ENCODE measurements at regions not wholly inside any gene's neighbourhood (a gene's known extent, or its start where the extent isn't known, plus 50 kb on each side); places are given as distances from the start of the nearest gene placed in this dataset.
"Not testable (repeated sequence)": the region's sequence is repeated elsewhere in the genome, so short reads cannot be mapped to it uniquely, and the experiment has no call there.

DNA sequence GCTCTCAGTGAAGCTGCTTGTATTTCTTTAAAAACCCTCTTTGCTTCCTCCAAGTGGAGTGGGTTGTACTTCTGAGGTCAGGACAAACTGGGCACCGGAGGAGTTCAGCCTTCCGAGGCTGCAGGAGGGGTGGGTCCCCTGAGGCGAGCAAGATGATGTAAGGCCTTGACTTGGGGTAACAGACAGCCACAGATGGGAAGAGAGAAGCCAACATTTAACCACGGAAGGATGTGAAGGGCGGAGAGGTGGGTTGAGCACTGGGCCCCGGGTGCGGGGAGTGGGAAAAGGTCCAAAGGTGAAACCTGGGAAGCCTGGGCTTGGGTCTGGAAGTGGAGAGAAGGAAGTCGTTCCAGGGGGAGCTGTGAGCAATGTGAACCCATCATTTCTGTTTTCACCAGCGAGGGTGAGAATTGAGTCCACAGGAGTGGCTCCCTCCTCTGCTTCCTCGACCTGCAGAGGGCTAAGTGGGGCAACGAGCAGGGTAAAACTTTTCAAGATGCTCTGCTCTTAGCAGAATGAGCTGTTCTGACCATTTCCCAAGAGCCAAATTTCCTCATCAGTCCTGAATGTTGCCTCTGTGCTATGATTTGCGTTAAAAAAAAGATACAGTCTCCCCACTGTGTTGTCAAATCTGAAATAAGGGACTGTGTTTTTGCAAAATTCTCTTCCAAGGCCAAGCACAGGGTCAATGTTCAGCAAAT lies 137.7 kb upstream of the CRHR1 start:
- no peak for DNase-seq (ENCODE audit: low read depth in 3 of 3)

DNA sequence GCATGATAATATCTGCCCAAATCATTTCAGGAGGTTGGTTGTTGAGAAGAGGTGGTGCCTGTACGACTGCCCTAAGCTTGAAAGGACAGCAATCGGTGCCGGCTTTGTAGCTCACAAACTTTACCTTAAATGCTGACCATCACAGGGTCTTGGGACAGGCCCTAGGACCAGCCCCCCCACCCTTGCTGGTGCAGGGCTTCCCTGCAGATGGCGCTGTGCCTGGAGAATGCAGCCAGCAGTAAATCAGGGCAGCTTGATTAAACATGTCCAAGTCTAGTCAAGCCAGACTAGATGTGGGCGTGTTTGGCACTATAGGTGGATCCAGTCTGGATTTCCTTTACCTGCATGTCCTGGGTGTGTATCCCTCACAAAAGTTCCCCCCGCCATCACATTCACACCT lies 135.5 kb upstream of the CRHR1 start:
- DNase-seq (ENCODE audit: low read depth in 3 of 3): no peak

DNA sequence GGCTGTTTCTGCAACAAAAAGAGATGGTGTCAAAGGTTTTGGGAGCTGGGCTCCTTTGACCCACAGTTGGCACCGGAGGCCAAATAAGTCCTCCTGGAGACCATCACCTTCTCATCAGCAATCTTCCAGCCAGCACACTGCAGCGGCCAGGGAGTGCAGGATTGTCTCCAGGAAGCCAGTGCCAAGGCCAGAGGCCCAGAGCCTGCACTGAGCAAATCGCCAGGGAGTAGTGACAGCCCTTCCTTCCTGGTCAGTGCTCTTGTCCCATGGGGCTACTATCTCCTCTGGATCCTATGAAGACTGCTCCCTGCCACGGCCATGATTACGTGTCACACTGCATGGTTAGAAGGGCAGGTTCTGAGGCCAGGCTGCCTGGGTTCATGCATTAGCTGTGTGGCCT lies 134.3 kb upstream of the CRHR1 start:
- no peak for DNase-seq (ENCODE audit: low read depth in 3 of 3)

DNA sequence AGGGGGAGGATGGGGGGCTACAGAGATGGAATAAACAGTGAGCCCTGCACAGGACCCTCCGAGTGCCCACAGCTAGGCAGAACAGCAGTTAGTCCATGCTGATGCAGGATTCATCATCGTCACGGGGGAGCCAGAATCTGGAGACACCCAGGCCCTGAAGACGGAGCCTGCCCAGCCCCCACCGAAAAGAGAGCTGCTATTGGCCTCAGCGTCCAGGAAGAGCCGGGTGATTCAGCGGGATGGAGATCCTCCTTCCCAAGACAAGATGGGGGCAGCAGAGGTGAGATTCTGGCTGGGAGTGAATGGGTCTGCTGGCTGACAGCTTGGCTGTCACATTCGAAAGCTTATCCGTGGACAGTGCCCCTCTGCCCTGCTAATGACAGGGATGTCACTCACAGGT lies 133.6 kb upstream of the CRHR1 start:
- DNase-seq (ENCODE audit: low read depth in 3 of 3): no peak

DNA sequence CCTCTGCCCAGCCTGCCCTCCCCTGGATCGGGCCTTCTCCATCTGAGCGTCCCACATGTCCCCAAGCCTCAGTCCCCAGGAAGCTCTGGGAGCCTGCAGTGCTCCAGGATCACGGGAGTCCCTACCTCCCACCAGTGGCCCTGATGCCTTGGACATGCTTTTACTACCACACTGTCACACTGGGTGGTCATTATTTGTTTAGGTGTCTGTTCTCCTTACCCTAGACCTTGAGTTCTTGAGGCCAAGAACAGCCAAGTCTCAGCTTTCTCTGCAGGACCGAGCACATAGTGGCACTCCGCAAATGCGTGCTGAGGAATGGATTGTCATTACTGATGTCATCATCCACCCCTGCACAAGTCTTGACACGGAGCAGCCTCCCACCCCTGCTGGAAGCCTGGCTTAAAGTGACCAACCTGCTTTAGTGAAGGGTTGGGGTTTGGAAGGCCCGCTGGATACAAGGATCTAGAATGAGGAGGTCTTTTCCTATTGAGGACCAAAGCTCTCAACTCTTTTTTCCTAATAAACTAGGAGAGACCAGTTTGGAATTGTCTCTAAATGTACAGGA lies 132.9 kb upstream of the CRHR1 start:
- no peak for DNase-seq (ENCODE audit: low read depth in 3 of 3)

DNA sequence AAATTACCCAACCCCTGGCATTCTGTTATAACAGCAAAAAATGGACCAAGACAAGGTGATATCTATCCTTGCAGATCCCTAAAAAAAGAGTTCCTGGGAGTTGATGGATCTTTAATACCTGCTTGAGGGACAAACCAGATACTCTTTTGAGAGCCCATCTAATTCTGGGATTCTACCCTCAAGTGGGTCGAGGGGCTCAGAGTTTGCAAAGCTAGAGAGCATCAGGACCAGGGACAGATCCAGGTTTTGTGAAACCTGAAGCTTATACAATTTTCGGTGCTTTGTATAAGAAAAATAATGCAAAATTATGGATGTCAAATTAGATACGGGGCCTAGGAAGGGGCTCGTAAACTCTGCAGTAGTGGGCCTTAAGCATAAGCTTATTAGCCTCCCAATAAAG lies 130.5 kb upstream of the CRHR1 start:
- DNase-seq (ENCODE audit: low read depth in 3 of 3): no peak

DNA sequence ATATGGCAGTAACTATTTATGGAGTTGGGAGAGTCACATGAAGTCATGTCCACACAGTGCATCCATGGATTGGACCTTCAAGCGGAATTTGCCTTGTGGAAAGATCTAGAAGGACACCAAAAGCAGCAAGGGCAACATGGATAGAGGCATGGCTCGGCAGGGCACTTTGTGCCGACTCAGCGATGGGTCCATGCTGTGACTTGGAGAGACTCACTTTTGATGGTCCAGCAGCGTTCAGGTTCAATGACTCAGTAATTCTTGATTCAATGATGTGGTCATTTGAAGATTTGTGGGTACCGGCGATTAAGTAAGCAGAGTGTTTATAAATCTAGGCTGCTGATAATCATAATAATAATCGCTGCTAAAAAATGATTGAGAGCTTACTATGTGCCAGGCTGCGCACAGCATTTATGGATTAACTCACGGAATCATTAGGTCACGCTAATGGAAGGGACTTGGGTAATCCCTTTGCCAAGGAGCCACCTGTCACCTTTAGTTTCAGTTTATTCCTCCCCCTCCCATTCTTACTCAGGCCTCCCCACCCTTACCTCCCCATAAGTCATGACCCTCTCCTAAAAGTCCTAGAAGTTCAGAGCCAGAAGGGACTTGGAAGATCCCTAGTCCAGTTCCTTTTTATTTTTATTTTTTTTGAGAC lies 127.5 kb upstream of the CRHR1 start:
- no peak for DNase-seq (ENCODE audit: low read depth in 3 of 3)

DNA sequence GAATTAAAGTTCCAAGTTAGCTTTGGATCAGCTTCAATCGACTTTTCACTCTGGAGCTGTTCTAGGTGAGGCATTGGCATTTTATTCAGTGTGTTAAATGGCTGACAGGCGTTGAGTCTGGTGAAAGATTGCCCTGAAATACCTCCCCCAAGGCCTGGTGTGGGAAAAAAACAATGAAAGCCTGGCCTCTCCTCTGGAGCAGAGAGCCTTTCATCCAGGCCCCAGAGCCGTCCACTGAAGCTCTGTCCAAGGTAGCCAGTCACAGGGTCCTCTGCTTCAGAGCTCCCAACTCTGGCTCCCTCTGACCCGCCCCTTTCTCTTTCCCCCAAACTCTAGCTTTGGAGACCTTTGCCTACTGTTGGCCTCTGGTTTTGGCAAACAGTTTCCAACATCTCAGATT lies 123.6 kb upstream of the CRHR1 start:
- DNase-seq (ENCODE audit: low read depth in 3 of 3): no peak

DNA sequence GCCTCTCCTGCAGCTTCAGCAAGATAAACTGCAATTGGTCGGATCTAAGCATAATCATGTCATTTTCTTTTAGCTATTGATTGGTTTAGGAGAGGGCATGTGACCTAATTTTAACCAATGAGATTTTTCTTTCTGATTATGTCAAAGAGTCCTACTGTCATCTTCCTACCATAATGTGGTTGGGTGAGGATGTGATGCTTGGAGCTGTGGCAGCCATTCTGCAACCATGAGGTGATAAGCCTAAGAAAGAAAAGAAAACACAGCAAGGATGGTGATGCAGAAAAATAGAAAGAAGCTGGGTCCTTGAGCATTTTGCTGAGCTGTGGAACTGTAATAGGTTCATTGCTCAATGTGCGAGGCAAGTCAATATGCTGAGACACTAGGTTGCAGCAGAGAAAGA lies 121.7 kb upstream of the CRHR1 start:
- no peak for DNase-seq (ENCODE audit: low read depth in 3 of 3)

DNA sequence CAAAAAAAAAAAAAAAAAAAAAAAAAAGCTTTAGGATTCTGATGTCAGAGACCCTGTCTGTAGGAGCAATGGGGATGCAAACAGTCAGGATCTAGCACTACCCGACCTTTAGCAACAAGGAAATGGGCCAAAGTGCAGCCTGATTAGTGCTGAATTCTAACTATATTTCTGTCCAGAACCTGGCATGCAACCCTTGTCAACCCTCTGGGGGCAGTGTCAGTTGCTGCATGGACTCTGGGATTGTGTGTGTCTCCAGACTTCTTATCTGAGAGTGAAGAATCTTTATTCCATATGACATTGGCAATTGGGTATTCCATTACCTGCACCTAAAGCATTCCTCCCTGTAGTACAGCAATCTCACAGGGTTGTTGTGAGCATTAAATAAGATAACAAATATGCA lies 120.3 kb upstream of the CRHR1 start:
- no peak for DNase-seq (ENCODE audit: low read depth in 3 of 3)

DNA sequence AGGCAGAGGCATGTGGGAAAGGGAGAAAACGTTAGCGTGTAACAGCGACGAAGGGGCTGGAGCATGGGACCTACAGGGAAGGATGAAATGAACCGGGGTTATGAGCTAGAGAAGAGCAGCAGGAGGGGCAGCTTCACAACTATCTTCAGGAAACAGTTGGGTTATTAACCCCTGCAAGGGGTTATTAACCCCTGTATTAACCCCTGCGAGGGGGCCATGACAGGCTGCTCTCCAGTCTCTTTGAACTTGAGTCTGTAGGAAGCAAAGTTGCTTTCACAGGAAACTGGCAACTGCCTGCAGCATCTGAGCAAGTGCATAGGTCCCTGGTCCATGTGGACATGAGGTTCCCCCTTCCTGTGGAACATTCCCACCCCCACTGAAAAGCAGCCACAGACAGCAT lies 119.2 kb upstream of the CRHR1 start:
- no peak for DNase-seq (ENCODE audit: low read depth in 3 of 3)

DNA sequence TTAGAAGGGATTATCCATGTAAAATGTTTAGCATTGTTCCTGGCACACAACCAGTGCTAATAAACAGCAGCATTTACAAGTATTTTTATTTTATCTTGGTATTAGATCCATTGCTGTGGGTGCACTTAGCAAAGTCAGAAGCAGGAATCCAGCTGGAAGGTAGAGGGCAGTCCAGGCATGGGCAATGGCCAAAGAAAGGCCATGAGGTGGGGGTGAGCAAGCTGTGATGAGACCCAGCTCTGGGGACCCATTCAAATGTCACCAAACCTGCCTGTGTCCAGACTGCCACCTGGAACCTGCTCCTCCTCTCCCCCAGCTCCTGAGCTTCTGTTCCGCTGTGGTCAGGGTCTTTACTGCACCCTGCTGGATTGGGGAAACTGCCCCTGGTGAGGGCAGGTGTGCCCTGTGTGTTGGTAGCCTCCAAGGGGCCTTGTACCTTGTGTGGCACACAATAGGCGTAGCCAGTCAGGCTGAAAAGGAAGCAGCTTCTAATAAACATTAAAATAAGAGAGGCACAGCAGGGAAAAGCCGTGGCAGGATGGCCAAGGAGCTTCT lies 118.0 kb upstream of the CRHR1 start:
- no peak for DNase-seq (ENCODE audit: low read depth in 3 of 3)

DNA sequence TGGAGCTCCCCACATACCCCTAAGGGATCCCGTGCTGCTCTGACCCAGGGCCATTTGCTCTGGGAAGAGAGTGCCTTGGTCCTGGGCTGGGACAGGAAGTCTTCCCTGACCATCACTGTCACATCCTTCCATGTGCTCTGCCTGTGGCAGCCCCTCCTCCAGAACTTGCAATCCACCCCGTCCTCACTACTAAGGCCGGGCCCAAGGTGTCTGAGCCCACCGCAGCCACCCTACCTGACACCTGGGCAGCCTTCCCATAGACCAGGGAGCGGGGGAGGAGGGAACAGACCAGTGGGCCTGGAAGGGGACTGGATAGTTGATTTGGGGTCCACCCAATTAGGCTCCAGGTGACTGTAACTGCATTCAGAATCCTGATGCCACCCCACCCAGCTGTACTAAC lies 117.5 kb upstream of the CRHR1 start:
- no peak for DNase-seq (ENCODE audit: low read depth in 3 of 3)

DNA sequence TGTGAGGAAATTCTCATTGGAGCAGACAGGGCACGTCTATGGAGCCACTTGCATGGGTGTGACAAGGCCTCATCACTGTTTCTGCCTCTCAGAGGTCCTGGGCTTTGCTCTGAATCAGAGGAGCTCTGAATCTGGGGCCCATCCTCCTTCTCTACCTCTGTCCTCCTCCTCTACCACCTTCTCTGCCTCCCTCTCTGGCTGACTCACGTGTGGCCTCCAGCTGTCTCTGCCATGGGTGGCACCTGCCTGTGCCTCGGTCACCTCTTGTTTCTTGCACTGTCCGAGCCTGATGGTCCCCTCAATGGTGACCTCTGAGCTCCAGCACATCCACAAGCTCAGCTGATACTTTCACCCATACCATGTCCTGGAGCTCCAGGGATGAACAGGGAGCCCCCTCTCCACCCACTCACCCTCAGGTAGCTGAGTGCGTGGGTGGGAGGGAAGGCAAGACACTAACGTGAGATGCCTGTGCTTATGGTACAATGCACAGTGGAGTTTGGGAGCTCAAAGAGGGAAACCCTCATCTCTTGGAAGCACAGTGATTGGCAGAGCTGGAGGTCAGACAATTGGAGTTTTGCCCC lies 116.4 kb upstream of the CRHR1 start:
- DNase-seq (ENCODE audit: low read depth in 3 of 3): no peak

DNA sequence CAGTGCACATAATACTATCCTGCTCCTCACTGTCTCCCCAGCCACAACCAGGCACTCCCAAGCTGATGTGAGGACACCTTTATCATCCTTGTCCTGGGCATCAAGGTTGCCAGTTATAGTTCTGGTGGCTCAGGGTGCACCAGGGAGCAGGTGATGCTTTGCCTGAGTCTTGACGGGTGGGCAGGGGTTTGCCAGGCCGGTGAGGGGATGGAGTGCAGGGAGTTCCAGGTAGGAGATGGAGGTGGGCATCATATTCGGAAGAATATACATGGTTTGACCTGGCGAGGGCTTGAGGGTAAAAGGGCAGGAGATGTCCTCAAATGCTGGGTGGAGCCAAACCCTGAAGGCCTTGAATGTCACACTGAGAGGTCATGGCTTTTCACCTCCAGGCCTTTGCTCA lies 115.8 kb upstream of the CRHR1 start:
- no peak for DNase-seq (ENCODE audit: low read depth in 3 of 3)

DNA sequence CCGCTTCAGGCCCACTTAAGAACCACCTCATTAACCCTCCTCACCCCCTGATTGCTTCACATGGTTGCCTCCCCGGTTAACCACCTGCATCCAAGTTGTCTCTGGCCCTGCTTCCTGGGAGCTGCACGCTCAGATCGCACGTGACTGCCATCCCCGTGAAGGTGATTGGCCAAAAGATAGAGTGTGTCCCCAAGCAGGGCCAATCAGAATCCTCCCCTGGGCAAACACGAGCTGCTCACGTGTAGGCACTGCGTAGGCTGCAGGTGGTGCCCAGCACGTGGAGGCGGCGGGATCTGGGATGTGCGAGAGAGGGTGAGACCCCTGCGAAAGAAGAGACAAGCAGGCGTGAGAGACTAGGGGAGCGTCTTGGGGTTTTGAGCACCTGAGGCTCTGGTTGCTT lies 111.8 kb upstream of the CRHR1 start:
- DNase-seq (ENCODE audit: low read depth in 3 of 3): no peak

DNA sequence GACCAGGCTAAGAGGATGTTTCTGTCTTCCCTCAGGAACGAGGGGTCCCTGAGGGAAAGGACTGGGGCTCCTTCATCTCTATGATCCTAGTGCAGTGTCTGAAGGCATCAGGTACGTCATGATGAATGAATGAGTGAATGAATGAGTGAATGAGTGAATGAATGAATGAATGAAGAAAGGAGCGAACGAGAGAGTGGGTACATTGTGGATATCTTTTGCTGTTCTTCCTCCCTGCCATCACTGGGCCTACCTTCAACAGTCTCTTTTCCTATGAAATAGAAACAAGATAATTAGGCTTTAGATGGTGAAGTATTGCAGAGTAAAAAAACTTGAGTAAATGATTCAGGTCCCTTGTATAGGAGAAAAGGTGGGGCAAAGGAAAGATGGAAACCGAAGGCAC lies 111.3 kb upstream of the CRHR1 start:
- DNase-seq (ENCODE audit: low read depth in 3 of 3): no peak

DNA sequence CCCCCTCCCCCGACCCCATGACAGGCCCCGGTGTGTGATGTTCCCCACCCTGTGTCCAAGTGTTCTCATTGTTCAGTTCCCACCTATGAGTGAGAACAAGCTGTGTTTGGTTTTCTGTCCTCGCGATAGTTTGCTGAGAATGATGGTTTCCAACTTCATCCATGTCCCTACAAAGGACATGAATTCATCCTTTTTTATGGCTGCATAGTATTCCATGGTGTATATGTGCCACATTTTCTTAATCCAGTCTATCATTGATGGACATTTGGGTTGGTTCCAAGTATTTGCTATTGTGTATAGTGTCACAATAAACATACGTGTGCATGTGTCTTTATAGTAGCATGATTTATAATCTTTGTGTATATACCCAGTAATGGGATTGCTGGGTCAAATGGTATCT lies 110.4 kb upstream of the CRHR1 start:
- not testable (repeated sequence) for DNase-seq (ENCODE audit: low read depth in 3 of 3)

DNA sequence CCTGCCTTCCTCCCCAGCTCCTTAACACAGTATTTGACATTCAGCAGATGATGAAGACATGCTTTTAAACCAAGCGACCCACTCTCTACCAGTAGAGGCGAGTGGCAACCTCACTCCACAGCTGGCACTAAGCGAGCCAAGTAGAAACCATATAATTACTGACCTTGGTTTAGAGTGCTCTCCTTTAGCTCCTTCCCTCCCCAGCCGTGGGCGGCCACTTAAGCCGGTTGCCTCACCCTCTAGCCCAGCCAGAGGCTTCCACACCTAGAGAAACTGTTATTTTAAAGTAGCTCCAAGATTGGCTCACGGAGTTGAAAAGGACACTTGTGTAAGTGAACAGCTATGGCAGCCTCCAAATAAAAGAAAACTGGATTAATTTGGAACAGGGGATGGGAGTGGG lies 109.1 kb upstream of the CRHR1 start:
- DNase-seq (ENCODE audit: low read depth in 3 of 3): no peak

DNA sequence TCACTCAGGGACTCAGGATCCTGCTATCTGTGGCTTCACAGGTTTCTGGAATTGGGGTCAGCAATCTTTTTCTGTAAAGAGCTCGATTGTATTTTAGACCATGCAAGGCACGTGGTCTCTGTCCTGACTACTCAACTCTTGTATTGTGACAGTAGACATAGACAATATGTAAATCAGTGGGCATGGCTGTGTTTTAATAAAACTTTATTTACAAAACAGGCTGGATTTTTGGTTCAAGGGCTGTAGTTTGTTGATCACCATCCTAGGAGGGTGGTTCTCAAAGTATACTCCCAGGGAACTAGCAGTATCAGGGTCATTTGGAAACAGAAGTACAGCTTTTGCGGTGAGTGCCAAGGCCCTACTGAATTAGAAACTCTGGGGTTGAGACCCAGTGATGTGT lies 108.2 kb upstream of the CRHR1 start:
- no peak for DNase-seq (ENCODE audit: low read depth in 3 of 3)

DNA sequence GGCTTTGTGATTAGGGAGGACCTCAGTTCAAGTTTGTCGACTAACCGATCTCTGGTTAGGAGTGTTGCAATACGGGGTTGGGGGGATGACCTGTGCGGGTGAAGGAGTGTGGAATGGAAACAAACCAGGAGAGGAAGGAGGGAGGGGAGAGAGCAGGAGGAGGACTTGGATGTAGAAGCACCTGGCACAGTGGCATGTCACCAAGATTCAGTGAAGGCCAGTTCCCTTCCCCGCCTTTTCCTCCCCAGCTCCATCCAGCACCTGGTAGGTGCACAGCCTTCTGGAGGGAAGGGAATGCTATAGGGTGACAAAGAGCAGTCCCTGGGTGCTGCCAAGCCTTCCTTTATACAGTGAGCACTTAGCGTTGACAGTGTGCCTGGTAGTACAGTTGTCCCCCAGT lies 107.4 kb upstream of the CRHR1 start:
- no peak for DNase-seq (ENCODE audit: low read depth in 3 of 3)

DNA sequence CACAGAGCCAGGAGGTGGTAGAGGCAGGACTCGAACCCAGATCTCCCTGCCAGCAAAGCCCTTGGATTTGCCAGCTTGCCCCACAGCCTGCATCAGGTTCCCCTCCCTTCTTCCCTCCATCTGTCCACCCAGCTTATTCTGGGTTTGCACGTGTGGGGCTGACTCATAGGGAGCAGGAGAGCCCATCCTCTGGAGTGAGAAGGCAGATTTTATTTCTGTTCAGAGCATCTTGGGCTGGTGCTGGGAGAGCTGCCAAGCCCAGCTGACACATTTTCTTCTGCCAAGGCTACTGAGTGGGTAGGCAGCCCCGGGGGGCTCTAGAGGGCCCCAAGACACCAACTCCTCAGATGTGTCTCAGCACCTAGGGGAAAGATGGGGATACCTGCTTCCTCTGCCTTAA lies 106.3 kb upstream of the CRHR1 start:
- no peak for DNase-seq (ENCODE audit: low read depth in 3 of 3)

DNA sequence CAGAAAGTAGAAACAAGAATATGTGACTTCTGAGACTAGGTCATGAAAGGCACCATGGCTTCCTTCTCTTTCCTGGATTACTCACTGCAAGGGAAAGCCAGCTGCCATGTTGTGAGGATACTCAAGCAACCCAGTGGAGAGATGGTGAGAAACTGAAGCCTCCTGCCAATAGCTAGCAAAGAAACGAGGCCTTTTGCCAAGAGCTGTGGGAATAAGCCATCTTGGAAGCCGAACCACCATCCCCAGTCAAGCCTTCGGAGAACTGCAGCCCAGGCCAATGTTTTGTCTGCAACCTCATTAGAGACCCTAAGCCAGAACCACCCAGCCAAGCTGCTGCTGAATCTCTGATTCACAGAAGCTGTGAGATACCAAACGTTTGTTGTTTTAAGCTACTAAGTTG lies 104.7 kb upstream of the CRHR1 start:
- DNase-seq (ENCODE audit: low read depth in 3 of 3): no peak

All from stimulated activated CD4-positive, alpha-beta T cell treated with anti-CD3 and anti-CD28 coated beads, TNF-alpha, amount 100 ng/mL, for 48 hours (primary cell).